LNCaP clone FGC (cell line): ENCODE measurements at regions not wholly inside any gene's neighbourhood (a gene's known extent, or its start where the extent isn't known, plus 50 kb on each side); places are given as distances from the start of the nearest gene placed in this dataset.

ENCODE experiments used
- DNase-seq: peaks from one replicate; pipeline ENCODE4 v3.0.0-alpha.2; 2011; ENCODE audit warnings: low read depth
- H3K4me3 ChIP-seq: 2 replicates; pipeline ENCODE4 v1.5.1; 2011; ENCODE audit warnings: mild to moderate bottlenecking, low read depth, low read length, control low read depth
- CTCF ChIP-seq: IDR thresholded peaks from 2 replicates; pipeline ENCODE4 v1.5.1; 2012; ENCODE audit warnings: mild to moderate bottlenecking; ENCODE audit not compliant: control insufficient read depth, insufficient read depth; ENCODE audit errors: extremely low read depth

DNA sequence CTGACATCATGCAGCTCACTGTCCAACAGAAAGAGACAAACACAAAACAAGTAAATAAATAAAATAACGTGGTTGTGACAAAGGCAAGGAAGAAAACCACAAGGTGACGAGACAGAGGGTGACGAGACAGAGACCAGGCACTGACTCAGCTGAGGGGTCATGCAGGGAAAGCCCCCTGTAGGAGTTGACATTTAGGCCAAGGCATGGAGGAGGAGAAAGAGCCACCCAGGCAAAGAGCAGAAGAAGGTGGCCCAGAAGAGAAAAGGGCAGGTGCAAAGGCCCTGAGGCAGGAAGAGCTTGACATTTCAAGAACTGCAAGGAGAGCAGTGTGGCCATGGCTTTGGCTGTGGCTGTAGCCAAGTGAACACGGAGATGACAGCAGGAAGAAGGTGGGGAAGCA, 65.1 kb upstream of the ID3 start:
- TF ChIP-seq CTCF: no peak
- H3K4me3 ChIP-seq: no peak overlapping the region
- DNase-seq: no peak

- TF ChIP-seq CTCF: no peak
- no peak overlapping the region for H3K4me3 ChIP-seq
- DNase-seq: no peak
Measured at GRCh38 chr1:23622284-23622683, 63.0 kb upstream of the ID3 start.

DNA sequence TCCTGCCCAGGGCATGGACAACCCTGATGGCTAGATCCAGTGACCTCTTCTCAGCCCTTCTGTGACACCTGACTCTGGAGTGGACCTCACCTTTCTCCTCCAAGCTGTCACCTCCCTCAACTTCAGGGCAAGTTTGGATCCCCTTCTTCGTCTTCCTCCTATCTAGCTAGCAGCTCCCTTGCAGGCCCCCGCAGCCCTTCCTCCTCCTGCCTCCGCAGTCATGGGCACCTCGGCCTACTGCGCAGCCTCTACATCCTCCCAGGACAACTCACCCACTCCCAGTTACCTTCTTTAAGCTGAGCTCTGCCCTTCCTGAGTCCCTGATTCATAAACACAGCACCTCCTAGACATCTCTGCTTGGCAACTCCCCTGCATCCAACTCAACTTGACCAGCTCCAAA, 61.3 kb upstream of the ID3 start:
- no peak for DNase-seq
- no peak overlapping the region for H3K4me3 ChIP-seq
- no peak for TF ChIP-seq CTCF

DNA sequence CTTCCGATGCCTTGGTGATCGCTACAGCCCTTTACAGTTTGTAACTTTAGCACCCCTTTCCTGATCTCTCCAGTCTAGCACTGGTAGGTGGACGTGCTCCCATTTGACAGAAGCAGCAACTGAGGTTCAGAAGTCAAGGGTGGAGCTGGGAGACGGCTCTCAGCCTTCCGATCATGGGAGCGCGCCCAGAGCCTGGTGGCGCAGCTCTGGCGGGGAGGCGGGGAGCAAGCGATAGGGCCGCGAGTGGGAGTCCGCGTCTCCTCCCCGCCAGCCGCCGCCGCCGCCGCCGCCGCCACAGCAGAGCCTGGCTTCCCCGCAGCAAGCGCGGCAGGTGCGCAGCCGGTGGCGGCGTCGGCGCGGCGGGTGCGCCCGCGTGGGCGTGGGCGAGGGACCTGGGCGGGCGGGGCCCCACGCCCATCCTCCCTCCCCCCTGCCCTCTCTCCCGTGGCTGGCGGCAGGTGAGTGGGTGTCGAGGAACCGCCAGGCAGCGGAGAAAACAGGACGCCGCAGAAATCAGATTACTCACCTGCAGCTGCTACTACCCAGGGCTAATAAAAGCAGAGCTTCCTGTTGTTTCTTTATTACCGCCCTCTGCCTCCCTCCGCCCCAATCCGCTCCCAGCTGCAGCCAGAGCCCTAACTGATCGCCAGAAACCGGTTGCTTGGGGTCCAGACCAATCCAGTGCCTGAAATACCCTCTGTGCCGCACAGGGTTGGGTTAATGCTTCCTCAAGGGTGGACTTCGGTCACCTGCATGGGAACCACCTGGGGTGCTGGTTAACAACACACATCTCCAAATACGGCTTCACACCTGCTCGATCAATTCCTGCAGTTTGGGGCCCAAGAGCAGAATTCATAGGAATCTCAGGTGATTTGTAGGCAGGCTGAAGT, 60.2 kb upstream of the ID3 start:
- DNase-seq: no peak
- TF ChIP-seq CTCF: no peak
- 0 out of 2 replicates have a peak overlapping the region, but pooled peaks have one; percentile 13 for H3K4me3 ChIP-seq

GRCh38 chr1:23618586-23619083, 59.3 kb upstream of the ID3 start:
- DNase-seq: no peak
- no peak overlapping the region for H3K4me3 ChIP-seq
- no peak for TF ChIP-seq CTCF

DNA sequence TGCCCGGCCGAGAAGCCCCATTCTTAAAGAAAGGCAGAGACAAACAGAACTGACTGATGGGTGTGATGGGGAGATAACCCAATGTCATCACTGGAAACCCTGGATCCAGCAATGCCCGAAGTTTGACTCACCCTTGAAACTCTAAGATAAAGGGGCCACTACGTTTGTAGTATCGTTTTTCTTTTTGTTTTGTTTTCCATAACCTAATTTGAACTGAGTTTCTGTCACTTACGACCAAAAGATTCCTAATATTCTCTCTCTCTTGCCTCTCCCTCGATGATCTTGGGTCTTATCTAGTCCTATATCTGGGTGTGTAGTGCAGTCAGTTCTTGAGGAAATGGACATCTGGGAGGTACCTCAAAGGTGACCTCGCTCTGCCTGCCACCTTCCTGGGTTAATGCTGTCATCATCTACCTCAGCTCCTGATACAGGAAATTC, 57.8 kb upstream of the ID3 start:
- no peak overlapping the region for H3K4me3 ChIP-seq
- no peak for TF ChIP-seq CTCF
- no peak for DNase-seq
